HG02759 (cell line): ENCODE measurements at regions not wholly inside any gene's neighbourhood (a gene's known extent, or its start where the extent isn't known, plus 50 kb on each side); places are given as distances from the start of the nearest gene placed in this dataset.

Experiments used
- ATAC-seq: cut with Tn5 transposase; IDR thresholded peaks from one replicate; pipeline ENCODE4 v1.9.1; 2021; ENCODE audit warnings: mild to moderate bottlenecking, moderate library complexity; ENCODE audit not compliant: unreplicated experiment

DNA sequence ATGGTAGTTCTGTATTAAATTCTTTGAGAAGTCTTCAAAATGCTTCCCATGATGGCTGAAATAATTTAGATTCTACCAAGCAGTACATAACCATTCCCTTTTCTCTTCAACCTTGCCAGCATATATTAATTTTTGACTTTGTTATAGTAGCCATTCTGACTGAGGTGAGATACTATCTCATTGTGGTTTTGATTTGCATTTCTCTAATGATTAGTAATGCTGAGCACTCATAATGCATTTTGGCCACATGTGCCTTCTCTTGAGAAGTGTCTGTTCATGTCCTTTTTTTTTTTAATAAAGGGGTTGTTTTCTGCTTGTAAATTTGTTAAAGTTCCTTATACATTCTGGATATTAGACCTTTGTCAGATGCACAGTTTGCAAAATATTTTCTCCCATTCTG, 173.9 kb downstream of the CALCRL start:
- no peak for ATAC-seq

GRCh38 chr2:187272255-187272654, 175.8 kb downstream of the CALCRL start:
- ATAC-seq: no peak

DNA sequence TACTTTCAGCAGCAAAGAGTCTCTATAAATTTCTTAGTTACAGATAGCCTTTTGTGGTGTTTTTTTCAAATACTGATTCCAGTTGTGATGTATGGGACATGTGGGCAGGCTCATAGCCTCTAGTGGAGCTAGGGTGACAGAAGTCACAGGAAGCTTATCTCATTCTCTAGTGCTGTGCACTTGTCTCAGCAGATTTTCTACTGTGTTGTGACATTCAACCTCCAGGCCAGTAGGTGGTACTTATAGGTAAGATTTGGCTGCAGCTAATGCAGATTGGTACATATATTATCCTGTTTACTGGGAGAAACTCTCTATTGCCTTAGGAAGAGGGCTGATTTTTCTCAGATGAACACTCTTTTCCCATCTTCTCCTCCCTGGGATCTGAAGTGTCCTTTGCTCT, 176.2 kb downstream of the CALCRL start:
- ATAC-seq: no peak

DNA sequence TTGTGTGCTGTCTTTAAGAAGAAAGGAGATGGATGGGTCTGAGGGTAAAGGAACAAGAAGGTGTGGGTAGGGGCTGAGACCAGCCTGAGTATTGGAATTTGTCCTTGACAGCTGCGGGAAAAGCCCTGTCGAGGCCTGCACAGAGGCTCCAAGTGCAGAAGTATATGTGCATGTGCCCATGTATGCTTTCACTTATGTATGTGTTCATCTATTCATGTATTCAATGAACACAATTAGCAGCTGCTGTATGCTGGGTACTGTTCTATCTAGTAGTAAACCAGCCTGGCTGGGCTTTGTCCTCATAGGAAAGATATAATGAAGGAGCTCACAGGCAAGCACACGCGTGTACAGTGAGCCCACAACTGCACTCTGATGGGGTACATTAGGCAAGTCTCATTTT, 181.4 kb downstream of the CALCRL start:
- no peak for ATAC-seq

- no peak for ATAC-seq
These were observed 181.9 kb downstream of the CALCRL start for GRCh38 chr2:187266147-187266546.

- no peak for ATAC-seq
These were observed 183.4 kb downstream of the CALCRL start for GRCh38 chr2:187264612-187265011.

DNA sequence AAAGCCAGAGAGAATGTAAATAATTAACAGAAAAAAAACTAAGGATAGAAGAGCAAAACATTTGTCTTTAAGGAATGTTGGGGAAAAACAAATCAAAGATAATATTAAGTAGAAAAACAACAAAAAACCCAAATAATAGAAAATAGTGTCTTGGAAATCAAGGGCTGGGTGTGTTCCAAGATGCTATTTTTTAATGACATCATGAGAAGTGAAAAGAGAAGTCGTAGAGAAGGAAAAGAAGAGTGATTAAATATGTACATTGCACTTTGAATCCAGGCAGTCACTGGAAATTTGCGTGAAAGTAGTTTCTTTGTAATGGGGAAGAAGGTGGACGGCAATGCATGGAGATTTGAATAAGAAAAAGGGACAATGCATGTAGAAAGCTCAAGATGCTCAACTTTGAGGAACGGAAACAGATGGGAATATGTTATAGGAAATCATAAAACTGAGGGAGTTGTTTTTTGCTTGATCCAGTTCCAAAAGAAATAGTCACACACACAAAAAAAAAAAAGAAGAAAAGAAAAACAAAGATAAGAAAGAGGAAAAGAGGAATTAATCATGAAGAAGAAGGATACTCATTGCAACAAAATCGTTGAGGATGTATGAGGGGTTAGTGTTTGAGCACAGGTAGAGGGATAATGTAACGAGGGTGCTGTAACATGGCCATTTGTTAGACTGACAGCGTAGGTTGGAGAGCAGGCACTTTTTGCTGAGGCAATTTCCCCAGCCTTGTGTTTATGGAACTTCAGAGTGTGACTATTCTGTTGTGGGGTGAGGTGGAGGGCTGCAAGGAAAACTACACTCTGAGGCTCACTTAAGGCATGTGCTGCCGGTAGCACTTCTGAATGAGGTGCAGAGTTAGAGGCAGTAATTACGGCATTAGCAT, 184.1 kb downstream of the CALCRL start:
- ATAC-seq: no peak

DNA sequence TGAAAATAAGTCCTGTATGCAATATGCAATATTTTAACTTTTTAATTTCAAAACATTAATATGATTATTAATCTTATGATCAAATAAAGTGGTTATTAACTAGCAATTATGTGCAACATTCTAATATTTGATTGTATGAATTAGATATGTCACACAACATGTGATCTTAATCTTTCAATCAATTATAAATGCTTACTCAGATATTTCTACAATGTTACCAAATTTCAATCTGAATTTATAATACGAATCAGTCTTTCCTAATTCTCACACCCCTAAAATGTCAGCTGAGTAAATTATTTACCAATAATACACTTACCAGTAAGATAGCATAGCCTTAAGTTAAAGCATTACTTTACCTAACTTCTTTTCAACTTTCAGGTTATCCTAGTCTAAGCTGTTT, 186.3 kb downstream of the CALCRL start:
- ATAC-seq: no peak

DNA sequence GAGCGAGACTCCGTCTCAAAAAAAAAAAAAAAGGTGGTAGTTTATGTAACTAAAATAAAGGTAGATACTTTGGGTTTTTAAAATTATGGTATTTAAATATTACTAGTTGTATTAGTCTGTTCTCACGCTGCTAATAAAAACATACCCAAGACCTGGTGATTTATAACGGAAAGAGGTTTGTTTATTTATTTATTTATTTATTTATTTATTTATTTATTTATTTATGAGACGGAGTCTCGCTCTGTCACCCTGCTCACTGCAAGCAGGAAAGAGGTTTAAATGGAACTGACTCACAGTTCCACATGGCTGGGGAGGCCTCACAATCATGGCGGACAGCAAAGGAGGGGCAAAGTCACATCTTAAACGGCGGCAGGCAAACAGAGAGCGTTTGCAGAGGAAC, 196.0 kb downstream of the CALCRL start:
- ATAC-seq: no peak

DNA sequence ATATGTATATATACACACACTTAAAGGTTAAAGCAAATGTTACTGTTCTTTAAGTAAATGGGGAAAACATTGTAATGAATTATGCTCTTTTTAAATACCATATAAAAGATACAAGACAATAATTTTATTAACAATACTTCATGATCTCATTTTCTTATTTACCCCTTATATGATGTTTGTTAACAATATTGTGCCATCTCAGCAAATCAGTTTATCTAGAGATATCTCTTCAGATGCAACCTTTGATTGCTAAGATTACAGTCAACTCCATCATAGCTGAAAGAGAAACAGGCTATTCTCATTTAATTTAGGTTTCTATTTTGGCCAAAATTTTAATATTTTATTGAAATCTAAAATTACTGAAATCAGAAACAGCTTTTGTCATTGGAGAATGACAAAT, 197.9 kb downstream of the CALCRL start:
- ATAC-seq: no peak

DNA sequence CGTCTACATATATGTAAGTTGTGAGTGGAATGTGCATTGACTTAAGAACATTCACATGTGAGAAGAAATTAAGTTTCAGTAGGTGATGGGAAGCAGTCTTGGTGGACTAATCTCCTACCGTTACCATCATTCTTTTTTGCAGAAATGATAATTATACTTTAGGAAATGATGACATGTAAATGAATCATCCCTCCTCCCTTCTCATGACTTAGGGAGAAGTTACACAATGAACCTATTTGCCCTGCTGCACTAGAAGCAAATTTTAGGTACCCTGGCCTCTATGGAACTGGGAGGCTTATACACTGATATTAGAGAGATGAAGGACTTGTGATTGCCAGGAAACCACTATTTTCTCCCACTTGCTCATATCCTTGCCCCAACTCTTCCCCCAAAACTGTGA, 214.2 kb downstream of the CALCRL start:
- ATAC-seq: no peak

DNA sequence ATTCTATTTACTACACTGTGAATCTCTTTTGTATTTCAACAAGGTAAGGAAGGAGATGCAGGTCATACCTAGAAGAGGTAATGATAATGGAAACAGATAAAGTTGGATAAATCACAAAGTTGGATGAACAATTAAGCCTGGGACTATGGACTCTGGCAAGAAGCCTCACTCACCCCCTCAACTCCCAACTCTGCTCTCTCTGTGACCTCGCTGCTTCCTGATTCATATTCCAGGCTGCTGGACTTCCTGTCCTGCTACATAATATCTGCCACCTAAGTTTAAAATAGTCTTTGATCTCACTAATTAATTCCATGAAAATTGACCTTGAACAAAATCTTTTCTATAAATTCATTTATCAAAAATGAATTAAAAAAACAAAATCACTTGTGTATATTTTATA, 215.3 kb downstream of the CALCRL start:
- ATAC-seq: no peak

DNA sequence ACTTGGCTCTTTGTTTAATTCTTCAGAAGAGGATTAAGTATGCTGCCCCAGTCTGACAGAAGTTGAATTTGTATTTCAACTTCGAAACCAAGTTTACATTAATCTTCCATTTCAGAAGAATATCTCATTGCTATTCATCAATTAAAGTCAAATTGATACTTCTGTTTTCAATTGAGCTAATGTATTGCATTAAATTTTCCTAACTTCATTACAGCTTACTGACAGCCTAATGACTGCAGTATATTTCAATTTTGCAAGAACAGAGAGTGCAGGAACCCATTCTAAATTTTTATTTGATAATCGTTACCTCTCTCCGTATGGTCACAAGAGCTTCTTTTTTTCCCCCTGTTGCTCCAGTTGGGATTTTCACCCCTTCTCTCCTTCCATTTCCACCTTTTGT, 218.0 kb downstream of the CALCRL start:
- ATAC-seq: no peak

DNA sequence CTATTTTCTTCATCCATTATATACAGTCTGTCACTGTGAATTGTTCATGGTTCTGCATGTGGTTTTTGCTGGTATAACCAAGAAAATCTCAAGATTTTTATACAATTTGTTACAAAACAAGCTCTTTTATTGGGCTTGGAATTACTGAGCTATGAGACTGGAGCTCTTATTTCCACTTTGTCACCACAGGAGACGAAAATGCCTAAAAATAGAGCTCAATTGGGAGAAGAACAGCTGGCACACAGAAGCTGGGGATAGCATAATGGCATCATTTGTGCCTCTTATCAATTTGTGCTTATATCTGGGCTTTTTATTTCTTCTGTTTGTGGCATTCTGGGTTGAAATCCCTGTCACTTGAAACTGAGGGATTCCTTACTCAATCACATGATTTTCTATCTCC, 219.1 kb downstream of the CALCRL start:
- ATAC-seq: no peak

- no peak for ATAC-seq
These were observed 223.1 kb downstream of the CALCRL start for GRCh38 chr2:187224989-187225388.

DNA sequence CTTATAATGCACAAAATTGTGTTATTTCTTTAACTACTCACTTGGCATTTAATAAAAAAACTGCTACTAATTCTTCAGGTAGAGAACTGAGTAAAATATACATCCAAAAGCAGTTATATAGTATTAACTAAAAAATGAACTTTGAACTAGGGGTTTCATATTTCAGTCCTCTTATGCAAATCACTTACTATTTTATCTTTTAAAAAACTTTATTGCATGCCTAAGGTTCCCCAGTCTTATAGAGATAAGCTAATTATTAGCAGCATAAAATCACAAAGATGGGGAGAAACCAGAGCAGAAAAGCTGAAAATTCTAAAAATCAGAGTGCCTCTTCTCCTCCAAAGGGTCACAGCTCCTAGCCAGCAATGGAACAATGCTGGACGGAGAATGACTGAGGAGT, 228.0 kb downstream of the CALCRL start:
- no peak for ATAC-seq

GRCh38 chr2:187215532-187216240, 232.4 kb downstream of the CALCRL start:
- no peak for ATAC-seq

- no peak for ATAC-seq
These were observed 233.7 kb downstream of the CALCRL start for GRCh38 chr2:187214306-187214705.

DNA sequence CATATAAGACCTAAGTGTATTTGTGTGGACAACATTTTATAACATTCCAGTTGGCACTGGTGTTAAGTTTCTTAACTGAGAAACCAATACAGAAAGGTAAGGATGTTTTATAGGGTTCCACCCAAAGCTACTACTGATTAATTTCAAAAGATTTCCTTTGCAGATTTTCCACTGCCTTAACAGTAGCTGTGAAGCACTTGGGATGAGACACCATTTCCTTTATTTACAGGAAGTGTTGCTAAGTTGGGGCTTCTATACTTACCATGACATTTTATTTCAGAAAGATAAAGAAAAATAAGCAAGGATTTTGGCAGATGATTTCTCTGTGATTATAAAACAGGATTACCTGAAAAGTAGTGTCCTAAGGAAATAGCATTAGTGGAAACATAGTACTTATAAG, 234.3 kb downstream of the CALCRL start:
- ATAC-seq: no peak

DNA sequence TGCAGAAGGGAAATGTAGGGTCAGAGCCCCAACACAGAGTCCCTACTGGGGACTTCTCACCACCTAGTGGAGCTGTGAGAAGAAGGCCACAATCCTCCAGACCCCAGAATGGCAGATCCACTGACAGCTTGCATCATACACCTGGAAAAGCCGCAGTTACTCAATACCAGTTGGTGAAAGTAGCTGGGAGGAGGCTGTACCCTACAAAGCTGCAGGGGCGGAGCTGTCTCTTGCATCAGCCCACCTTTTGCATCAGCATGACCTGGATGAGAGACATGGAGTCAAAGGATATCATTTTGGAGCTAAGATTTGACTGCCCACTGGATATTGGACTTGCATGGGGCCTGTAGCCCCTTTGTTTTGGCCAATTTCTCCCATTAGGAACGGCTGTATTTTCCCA, 237.3 kb downstream of the CALCRL start:
- no peak for ATAC-seq

GRCh38 chr2:187208199-187208785, 239.8 kb downstream of the CALCRL start:
- no peak for ATAC-seq

DNA sequence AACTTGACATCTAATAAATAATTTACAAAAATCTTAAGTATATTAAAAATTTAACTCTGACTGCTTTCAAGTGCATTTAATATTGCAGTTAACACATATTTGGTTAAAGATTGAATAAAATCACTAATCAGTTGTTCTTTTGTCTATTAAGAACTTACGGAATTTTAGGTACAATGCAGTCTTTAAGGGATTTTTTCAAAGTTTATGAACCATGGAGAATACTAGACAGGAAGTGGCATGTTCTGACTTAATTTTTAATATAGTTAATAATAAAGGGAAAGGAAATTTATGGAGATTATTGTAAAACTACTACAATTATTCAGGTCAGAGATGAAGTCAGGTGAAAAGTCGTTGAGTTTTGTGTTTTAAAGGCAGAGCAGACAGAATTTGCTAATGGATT, 240.9 kb downstream of the CALCRL start:
- no peak for ATAC-seq
